ENCODE measurements at regions not wholly inside any gene's neighbourhood (a gene's known extent, or its start where the extent isn't known, plus 50 kb on each side); places are given as distances from the start of the nearest gene placed in this dataset.

DNA sequence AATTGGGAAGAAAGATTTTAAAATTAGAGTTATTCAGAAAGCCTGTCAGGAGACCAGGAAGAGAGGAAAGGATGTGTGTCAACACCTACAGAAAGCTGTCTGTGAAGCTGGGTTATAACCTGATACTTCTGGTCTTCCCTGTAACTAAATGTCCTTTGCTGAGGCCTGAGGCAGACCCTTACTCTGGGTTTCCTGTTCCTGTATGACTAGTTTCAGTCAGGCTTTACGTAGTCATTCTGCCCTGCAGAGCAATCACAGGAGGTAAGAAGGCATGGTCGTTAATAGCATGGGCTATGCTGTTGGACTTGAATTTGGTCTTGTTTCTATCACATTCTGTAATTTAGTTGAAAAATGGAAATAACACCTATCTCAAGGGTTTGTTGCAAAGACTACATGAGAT is 110.5 kb upstream of the IGFBP7 start:
- WGBS, 3 donors, result 74 to 81% (median 80%) methylated on average over 2 of the region's 2 CpGs
- no peak for DNase-seq

GRCh38 chr4:57220172-57220571 is 110.0 kb upstream of the IGFBP7 start:
- no peak for DNase-seq
- Histone ChIP-seq H3K27ac (no peak overlapping the region), H3K9me3 (no peaks in the 10 kb centered on the region), H3K27me3 (no peaks in the 10 kb centered on the region), H3K4me1 (ENCODE audit: insufficient read depth) (no peaks in the 10 kb centered on the region), H3K36me3 (no peaks in the 10 kb centered on the region), H3K4me3 (no peak overlapping the region)
- TF ChIP-seq CTCF (IDR thresholded peaks at IDR 0.05) (no peak), POLR2A (IDR thresholded peaks at IDR 0.05) (no peak), EP300 (IDR thresholded peaks at IDR 0.05) (no peak)
- WGBS, 3 donors, result 88 to 96% (median 95%) methylated on average over 2 of the region's 2 CpGs
- intact Hi-C loops (cut with DNase I), result no loop called here

More for the DNA sequence above, 110.5 kb upstream of the IGFBP7 start:
- Histone ChIP-seq H3K36me3 (no peaks in the 10 kb centered on the region), H3K27me3 (no peaks in the 10 kb centered on the region), H3K4me3 (no peak overlapping the region), H3K27ac (no peak overlapping the region), H3K9me3 (no peaks in the 10 kb centered on the region), H3K4me1 (ENCODE audit: insufficient read depth) (no peaks in the 10 kb centered on the region)
- intact Hi-C loops (cut with DNase I), result no loop called here
- TF ChIP-seq EP300 (IDR thresholded peaks at IDR 0.05), result no peak
- TF ChIP-seq CTCF (IDR thresholded peaks at IDR 0.05), result no peak
- no peak for TF ChIP-seq POLR2A (IDR thresholded peaks at IDR 0.05)

DNA sequence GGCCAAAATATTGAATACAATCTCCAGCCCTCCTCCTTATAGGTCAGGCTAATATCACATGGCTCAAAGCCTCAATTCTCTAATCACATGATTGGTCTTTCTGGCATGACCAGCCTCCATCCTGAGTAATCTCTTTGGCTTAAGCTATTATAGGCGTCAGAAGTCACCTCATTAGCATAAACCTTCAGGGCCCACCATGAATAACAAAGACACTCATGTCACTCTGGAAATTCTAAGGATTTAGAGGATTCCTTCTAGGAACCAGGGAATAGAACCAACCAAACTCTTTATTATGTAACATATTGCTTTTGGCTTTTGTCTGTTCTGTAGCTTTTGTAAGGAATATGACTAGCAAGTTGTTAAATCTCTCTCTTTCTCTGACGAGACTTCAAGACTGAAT is 109.2 kb upstream of the IGFBP7 start:
- WGBS, 3 donors, result 77 to 96% (median 90%) methylated on average over 2 of the region's 2 CpGs

GRCh38 chr4:57214654-57215411 is 104.6 kb upstream of the IGFBP7 start:
- no peaks in the 10 kb centered on the region for H3K27me3 ChIP-seq
- DNase-seq, result no peak
- H3K9me3 ChIP-seq, result no peaks in the 10 kb centered on the region
- H3K4me1 ChIP-seq (ENCODE audit: insufficient read depth), result no peaks in the 10 kb centered on the region
- H3K36me3 ChIP-seq, result no peaks in the 10 kb centered on the region
- no peak overlapping the region for H3K27ac ChIP-seq
- intact Hi-C loops (cut with DNase I), result no loop called here
- TF ChIP-seq CTCF (IDR thresholded peaks at IDR 0.05), result no peak
- no peak for TF ChIP-seq EP300 (IDR thresholded peaks at IDR 0.05)
- TF ChIP-seq POLR2A (IDR thresholded peaks at IDR 0.05), result no peak
- WGBS, 3 donors, result 36 to 61% (median 38%) methylated on average over 8 of the region's 8 CpGs
- H3K4me3 ChIP-seq, result no peak overlapping the region

More for the DNA sequence above, 109.2 kb upstream of the IGFBP7 start:
- H3K4me1 ChIP-seq (ENCODE audit: insufficient read depth), result no peaks in the 10 kb centered on the region
- H3K4me3 ChIP-seq, result no peak overlapping the region
- intact Hi-C loops (cut with DNase I), result no loop called here
- DNase-seq, result no peak
- TF ChIP-seq POLR2A (IDR thresholded peaks at IDR 0.05) (no peak), CTCF (IDR thresholded peaks at IDR 0.05) (no peak), EP300 (IDR thresholded peaks at IDR 0.05) (no peak)
- H3K9me3 ChIP-seq, result no peaks in the 10 kb centered on the region
- H3K36me3 ChIP-seq, result no peaks in the 10 kb centered on the region
- H3K27ac ChIP-seq, result no peak overlapping the region
- H3K27me3 ChIP-seq, result no peaks in the 10 kb centered on the region
